WTC11 (cell line): ENCODE measurements at regions not wholly inside any gene's neighbourhood (a gene's known extent, or its start where the extent isn't known, plus 50 kb on each side); places are given as distances from the start of the nearest gene placed in this dataset.

Experiments used
- ATAC-seq: fragments of 200-7000 bp; cut with Tn5 transposase; 2 replicates; pipeline ENCODE4 v1.10.0; 2021; ENCODE audit warnings: mild to moderate bottlenecking, moderate library complexity
- CTCF ChIA-PET: fragments of 300-600 bp; sonication (Branson Sonifier 250); formaldehyde crosslinking; loops from one replicate; lab custom pipeline; 2021; ENCODE audit warnings: antibody characterized with exemption; lab: Charles Lee
- POLR2A ChIA-PET: fragments of 350-600 bp; sonication (Branson Sonifier 250); formaldehyde crosslinking; loops from one replicate; lab custom pipeline; 2021; ENCODE audit warnings: antibody characterized with exemption; lab: Charles Lee
- DNase-seq: peaks from one replicate; pipeline ENCODE4 v3.0.0; 2021; ENCODE audit warnings: low spot score
- H3K27ac Mint-ChIP-seq: 2 replicates; pipeline ENCODE4 v1.8.0; 2021; ENCODE audit warnings: mixed read lengths
- H3K27me3 Mint-ChIP-seq: 2 replicates; pipeline ENCODE4 v1.8.0; 2021; ENCODE audit warnings: low read depth, mild to moderate bottlenecking, moderate library complexity, mixed read lengths
- H3K36me3 Mint-ChIP-seq: 2 replicates; pipeline ENCODE4 v1.8.0; 2021; ENCODE audit warnings: mixed read lengths
- H3K4me1 Mint-ChIP-seq: 2 replicates; pipeline ENCODE4 v1.8.0; 2022; ENCODE audit warnings: mixed read lengths
- H3K4me3 Mint-ChIP-seq: 2 replicates; pipeline ENCODE4 v1.8.0; 2021; ENCODE audit warnings: mild to moderate bottlenecking, moderate library complexity, mixed read lengths
- H3K9me3 Mint-ChIP-seq: 2 replicates; pipeline ENCODE4 v1.8.0; 2021; ENCODE audit warnings: mixed read lengths
- ATF6 ChIP-seq: sonication (generic); formaldehyde crosslinking; IDR thresholded peaks from 2 replicates; pipeline ENCODE4 v1.8.1; 2023; ENCODE audit warnings: mild to moderate bottlenecking, missing genetic modification reagents
- CBFB ChIP-seq: sonication (generic); formaldehyde crosslinking; IDR thresholded peaks from 2 replicates; pipeline ENCODE4 v1.8.1; 2022; ENCODE audit warnings: mild to moderate bottlenecking, low read depth, missing genetic modification reagents
- ELF4 ChIP-seq: sonication (generic); formaldehyde crosslinking; IDR thresholded peaks from 2 replicates; pipeline ENCODE4 v1.8.1; 2022; ENCODE audit warnings: low read depth, mild to moderate bottlenecking, moderate library complexity, missing genetic modification reagents
- ESRRA ChIP-seq: sonication (generic); formaldehyde crosslinking; IDR thresholded peaks from 2 replicates; pipeline ENCODE4 v1.8.1; 2022; ENCODE audit warnings: mild to moderate bottlenecking, missing genetic modification reagents, borderline replicate concordance
- FOXJ3 ChIP-seq: sonication (generic); formaldehyde crosslinking; IDR thresholded peaks from 2 replicates; pipeline ENCODE4 v1.9.0; 2021; ENCODE audit warnings: missing genetic modification reagents, mild to moderate bottlenecking, borderline replicate concordance
- GABPB1 ChIP-seq: sonication (generic); formaldehyde crosslinking; IDR thresholded peaks from 2 replicates; pipeline ENCODE4 v1.8.1; 2023; ENCODE audit warnings: mild to moderate bottlenecking, missing genetic modification reagents
- HMGXB4 ChIP-seq: sonication (generic); formaldehyde crosslinking; IDR thresholded peaks from 2 replicates; pipeline ENCODE4 v1.8.1; 2023; ENCODE audit warnings: mild to moderate bottlenecking, moderate library complexity, missing genetic modification reagents
- MAX ChIP-seq: sonication (generic); formaldehyde crosslinking; IDR thresholded peaks from 2 replicates; pipeline ENCODE4 v1.8.0; 2022; ENCODE audit warnings: mild to moderate bottlenecking, missing genetic modification reagents
- MXD4 ChIP-seq: fragments of 250-450 bp; sonication (Bioruptor Pico); IDR thresholded peaks from 2 replicates; pipeline ENCODE4 v1.8.0; 2021; ENCODE audit warnings: mild to moderate bottlenecking, moderate library complexity, borderline replicate concordance
- NFE2L1 ChIP-seq: sonication (generic); formaldehyde crosslinking; IDR thresholded peaks from 2 replicates; pipeline ENCODE4 v1.8.1; 2023; ENCODE audit warnings: missing genetic modification reagents
- TEAD4 ChIP-seq: sonication (generic); formaldehyde crosslinking; IDR thresholded peaks from 2 replicates; pipeline ENCODE4 v1.8.0; 2022; ENCODE audit warnings: mild to moderate bottlenecking, missing genetic modification reagents
- ZNF532 ChIP-seq: fragments of 250-450 bp; sonication (Bioruptor Pico); IDR thresholded peaks from 2 replicates; pipeline ENCODE4 v1.9.0; 2021; ENCODE audit warnings: mild to moderate bottlenecking, borderline replicate concordance
- TF ChIP-seq, protein P1 (sequence below): sonication (generic); formaldehyde crosslinking; IDR thresholded peaks from 2 replicates; pipeline ENCODE4 v1.8.1; 2022; ENCODE audit warnings: mild to moderate bottlenecking, missing genetic modification reagents, moderate library complexity, borderline replicate concordance
- TF ChIP-seq, protein P2 (sequence below): sonication (generic); formaldehyde crosslinking; IDR thresholded peaks from 2 replicates; pipeline ENCODE4 v1.8.1; 2022; ENCODE audit warnings: low read depth, missing genetic modification reagents, borderline replicate concordance
- TF ChIP-seq, protein P3 (sequence below): sonication (generic); formaldehyde crosslinking; IDR thresholded peaks from 2 replicates; pipeline ENCODE4 v1.8.1; 2023; ENCODE audit warnings: mild to moderate bottlenecking, missing genetic modification reagents

DNA sequence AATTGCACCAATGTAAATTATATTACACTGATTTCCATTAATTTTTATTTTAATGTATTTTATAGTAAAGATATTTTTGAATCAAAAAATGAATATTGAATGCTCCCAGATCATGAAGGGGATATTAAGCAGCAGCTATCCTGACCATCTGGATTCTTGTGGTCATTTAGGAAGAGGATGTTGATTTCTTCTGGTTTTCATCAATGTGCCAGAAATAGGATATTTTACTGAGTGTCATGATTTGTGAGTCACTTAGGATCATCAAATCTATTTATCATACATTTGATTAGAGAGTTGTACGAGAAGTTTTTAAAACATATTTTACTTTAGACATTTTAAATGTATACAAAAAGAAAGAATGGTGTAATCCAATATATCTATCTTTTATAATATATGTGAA, 366.3 kb upstream of the CHRM2 start (continued):
- TF ChIP-seq HMGXB4 (CRISPR knock-in tag) (no peak), MXD4 (CRISPR knock-in tag) (no peak), ZNF532 (CRISPR knock-in tag) (no peak), CBFB (CRISPR knock-in tag) (no peak), TEAD4 (CRISPR knock-in tag) (no peak)
- TF ChIP-seq, all 79 proteins: peak for 0

DNA sequence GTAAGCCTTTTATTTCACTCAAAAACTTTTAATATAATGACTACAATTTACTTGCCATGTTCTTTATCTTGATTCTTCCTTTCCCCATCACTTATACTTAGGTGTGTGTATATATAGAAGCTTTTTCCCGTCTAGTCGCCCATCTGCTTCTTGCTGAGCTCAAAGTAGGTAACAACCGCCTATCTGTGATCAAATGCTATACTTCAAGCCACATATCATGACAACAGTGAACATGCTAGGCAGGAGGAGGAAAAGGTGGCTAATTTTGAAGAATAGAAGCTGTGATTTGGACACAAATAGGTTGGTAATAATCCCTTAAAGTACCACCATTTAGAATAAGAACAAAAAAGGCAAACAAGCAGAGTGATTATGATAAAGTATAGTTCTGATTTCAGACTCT, 367.3 kb upstream of the CHRM2 start:
- Mint-ChIP-seq H3K4me3 (no peak overlapping the region), H3K27me3 (no peaks in the 10 kb centered on the region), H3K9me3 (peaks cover 3% of the 10 kb centered on the region; the same call in 1 of the 2 replicates), H3K36me3 (no peaks in the 10 kb centered on the region), H3K27ac (no peak overlapping the region), H3K4me1 (peaks cover 7% of the 10 kb centered on the region)
- ChIA-PET POLR2A (interaction anchor here (0.5 kb wide), 1 partner anchor 153 kb away, joined by 3 read pairs; no protein-coding TSS in a partner anchor), CTCF (no interaction called here)
- TF ChIP-seq FOXJ3 (CRISPR knock-in tag) = no peak
- no peak for TF ChIP-seq ESRRA (CRISPR knock-in tag)
- TF ChIP-seq NFE2L1 (CRISPR knock-in tag) = no peak
- no peak for TF ChIP-seq GABPB1 (CRISPR knock-in tag)
- TF ChIP-seq ATF6 (CRISPR knock-in tag) = no peak
- TF ChIP-seq, protein P1, sequence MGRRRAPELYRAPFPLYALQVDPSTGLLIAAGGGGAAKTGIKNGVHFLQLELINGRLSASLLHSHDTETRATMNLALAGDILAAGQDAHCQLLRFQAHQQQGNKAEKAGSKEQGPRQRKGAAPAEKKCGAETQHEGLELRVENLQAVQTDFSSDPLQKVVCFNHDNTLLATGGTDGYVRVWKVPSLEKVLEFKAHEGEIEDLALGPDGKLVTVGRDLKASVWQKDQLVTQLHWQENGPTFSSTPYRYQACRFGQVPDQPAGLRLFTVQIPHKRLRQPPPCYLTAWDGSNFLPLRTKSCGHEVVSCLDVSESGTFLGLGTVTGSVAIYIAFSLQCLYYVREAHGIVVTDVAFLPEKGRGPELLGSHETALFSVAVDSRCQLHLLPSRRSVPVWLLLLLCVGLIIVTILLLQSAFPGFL = no peak
- TF ChIP-seq, protein P2, sequence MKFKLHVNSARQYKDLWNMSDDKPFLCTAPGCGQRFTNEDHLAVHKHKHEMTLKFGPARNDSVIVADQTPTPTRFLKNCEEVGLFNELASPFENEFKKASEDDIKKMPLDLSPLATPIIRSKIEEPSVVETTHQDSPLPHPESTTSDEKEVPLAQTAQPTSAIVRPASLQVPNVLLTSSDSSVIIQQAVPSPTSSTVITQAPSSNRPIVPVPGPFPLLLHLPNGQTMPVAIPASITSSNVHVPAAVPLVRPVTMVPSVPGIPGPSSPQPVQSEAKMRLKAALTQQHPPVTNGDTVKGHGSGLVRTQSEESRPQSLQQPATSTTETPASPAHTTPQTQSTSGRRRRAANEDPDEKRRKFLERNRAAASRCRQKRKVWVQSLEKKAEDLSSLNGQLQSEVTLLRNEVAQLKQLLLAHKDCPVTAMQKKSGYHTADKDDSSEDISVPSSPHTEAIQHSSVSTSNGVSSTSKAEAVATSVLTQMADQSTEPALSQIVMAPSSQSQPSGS (CRISPR knock-in tag) = no peak
- no peak for TF ChIP-seq ELF4 (CRISPR knock-in tag)
- no peak for TF ChIP-seq MAX (CRISPR knock-in tag)
- TF ChIP-seq, protein P3, sequence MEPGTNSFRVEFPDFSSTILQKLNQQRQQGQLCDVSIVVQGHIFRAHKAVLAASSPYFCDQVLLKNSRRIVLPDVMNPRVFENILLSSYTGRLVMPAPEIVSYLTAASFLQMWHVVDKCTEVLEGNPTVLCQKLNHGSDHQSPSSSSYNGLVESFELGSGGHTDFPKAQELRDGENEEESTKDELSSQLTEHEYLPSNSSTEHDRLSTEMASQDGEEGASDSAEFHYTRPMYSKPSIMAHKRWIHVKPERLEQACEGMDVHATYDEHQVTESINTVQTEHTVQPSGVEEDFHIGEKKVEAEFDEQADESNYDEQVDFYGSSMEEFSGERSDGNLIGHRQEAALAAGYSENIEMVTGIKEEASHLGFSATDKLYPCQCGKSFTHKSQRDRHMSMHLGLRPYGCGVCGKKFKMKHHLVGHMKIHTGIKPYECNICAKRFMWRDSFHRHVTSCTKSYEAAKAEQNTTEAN (CRISPR knock-in tag) = no peak
- no peak for ATAC-seq
- DNase-seq = no peak
